Neuron (in vitro differentiated cells): ENCODE measurements at regions not wholly inside any gene's neighbourhood (a gene's known extent, or its start where the extent isn't known, plus 50 kb on each side); places are given as distances from the start of the nearest gene placed in this dataset.

Experiments
- H2AFZ ChIP-seq: one replicate; pipeline ENCODE4 v1.6.1; 2013; ENCODE audit warnings: low read depth, mild to moderate bottlenecking, inconsistent platforms, low read length, moderate library complexity
- H3K27me3 ChIP-seq: one replicate; pipeline ENCODE4 v1.6.1; 2013; ENCODE audit warnings: low read length; ENCODE audit not compliant: insufficient read depth
- H3K36me3 ChIP-seq: one replicate; pipeline ENCODE4 v1.6.1; 2013; ENCODE audit warnings: low read length; ENCODE audit not compliant: insufficient read depth
- H3K4me1 ChIP-seq: one replicate; pipeline ENCODE4 v1.6.1; 2013; ENCODE audit warnings: low read length; ENCODE audit not compliant: insufficient read depth
- H3K4me3 ChIP-seq: 2 replicates; pipeline ENCODE4 v1.5.1; 2013; ENCODE audit warnings: mild to moderate bottlenecking, low read length, moderate library complexity
- H3K9me3 ChIP-seq: one replicate; pipeline ENCODE4 v1.6.1; 2013; ENCODE audit warnings: low read length

DNA sequence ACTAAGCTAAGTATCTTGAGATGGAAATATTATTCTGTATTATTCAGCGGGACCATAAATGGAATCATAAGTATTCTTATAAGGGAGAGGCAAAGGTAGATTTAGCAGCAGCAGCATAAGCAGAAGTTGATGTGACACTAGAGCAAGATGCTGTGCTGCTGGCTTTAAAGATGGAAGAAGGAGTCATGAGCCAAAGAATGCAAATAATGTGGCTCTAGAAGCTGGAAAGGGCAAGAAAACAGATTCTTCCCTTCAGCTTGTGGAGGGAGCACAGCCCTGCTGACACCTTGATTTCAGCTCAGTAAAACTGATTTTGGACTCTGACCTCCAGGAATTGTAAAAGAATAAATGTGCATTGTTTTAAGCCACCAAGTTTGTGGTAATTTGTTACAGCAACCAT lies 144.2 kb upstream of the ANKRD28 start:
- Histone ChIP-seq H3K27me3 (no peaks in the 10 kb centered on the region), H3K4me3 (no peak overlapping the region), H3K36me3 (no peaks in the 10 kb centered on the region), H2AFZ (no peak overlapping the region), H3K4me1 (no peaks in the 10 kb centered on the region), H3K9me3 (no peaks in the 10 kb centered on the region)

DNA sequence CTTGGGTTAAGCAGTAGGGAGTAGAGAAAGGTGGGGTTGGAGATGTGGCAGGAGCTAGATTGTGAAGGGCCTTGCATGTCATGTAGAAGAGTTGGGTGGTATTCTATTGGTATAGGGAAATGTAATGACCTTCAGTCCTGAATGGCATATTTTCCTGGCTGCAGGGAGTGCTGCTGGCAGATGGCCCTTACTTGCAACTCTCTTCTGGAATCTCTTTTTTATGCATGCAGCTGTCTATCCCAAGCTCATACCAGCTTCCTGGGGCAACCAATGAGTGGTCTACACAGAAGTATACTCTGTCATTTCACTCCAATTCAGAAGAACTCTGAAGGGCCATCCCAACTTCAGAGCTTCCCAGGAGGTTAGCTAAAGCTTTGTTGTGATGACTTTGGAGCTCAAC lies 144.7 kb upstream of the ANKRD28 start:
- H3K27me3 ChIP-seq, result no peaks in the 10 kb centered on the region
- no peak overlapping the region for H2AFZ ChIP-seq
- H3K4me3 ChIP-seq, result no peak overlapping the region

DNA sequence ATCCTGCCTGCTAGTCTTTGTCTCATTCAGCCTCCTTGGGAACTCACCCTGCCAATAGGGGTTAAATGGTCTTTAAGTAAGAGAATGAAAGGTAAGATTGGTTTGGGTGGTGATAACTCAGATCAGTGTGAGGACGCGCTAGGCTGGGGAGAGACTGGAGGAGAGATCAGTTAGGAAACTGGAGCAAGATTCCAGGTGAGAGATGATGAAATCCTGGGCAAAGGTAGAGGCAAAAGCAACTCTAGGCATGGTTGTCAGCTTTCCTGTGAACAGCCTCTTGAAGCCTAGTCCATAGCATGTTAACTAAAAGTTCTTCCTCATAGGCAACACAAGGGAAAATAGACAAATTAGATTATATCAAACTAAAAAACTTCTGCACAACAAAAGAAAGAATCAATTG lies 145.2 kb upstream of the ANKRD28 start:
- H3K4me1 ChIP-seq, result no peaks in the 10 kb centered on the region
- no peak overlapping the region for H3K4me3 ChIP-seq
- H3K27me3 ChIP-seq, result no peaks in the 10 kb centered on the region
- H3K36me3 ChIP-seq, result no peaks in the 10 kb centered on the region
- no peaks in the 10 kb centered on the region for H3K9me3 ChIP-seq
- H2AFZ ChIP-seq, result no peak overlapping the region

More for the DNA sequence above, 144.7 kb upstream of the ANKRD28 start:
- H3K36me3 ChIP-seq, result no peaks in the 10 kb centered on the region
- no peaks in the 10 kb centered on the region for H3K9me3 ChIP-seq
- no peaks in the 10 kb centered on the region for H3K4me1 ChIP-seq

DNA sequence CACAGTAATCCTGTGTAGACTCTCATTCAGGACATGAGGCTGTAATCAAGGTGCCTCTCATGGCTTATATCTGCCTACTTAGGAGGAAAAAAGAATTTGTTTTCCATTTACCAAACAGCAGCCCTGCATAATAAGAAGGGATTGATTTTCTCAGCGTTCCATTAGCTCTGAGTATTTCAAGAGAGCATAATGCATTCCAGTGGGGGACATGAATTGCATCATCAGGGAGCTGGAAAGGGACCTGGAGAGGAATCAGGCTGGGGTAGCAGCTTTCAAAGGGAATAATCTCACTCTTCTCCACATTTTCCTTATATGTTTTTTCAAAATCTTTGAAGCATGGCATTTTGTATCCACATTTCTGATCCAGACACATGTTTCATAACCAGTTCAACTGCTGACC lies 150.6 kb upstream of the ANKRD28 start:
- Histone ChIP-seq H3K9me3 (no peaks in the 10 kb centered on the region), H3K4me3 (no peak overlapping the region), H3K27me3 (no peaks in the 10 kb centered on the region), H2AFZ (no peak overlapping the region), H3K36me3 (no peaks in the 10 kb centered on the region), H3K4me1 (no peaks in the 10 kb centered on the region)

DNA sequence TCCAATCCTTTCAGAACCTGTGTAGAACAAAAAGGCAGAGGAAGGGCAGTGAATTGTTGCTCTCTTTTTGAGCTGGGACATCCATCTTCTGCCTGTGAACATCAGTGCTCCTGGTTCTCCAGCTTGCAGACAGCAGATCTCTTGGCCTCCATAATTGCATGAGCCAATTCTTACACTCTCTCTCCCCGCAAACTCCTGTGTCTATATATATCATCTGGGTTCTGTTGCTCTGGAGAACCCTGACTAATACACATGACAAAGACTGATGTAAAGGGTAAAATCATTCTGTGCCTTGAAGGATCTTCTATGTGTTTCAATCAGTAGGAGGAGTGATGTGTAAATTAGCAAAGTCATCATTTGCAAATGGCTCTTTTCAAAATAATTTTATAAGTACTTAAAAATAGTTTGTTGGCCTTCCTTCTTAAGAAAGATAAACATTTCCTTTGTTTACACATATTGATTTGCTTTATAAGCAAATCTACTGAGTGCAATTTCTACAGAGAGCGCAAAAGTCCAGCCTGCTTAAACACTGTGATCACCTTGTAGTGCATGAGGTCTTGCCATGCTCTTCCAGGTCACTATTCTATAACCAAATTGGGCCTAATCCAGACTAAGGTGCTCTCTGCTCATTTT lies 154.9 kb upstream of the ANKRD28 start:
- no peaks in the 10 kb centered on the region for H3K4me1 ChIP-seq
- H2AFZ ChIP-seq, result no peak overlapping the region
- H3K9me3 ChIP-seq, result no peaks in the 10 kb centered on the region
- no peaks in the 10 kb centered on the region for H3K27me3 ChIP-seq
- no peaks in the 10 kb centered on the region for H3K36me3 ChIP-seq
- H3K4me3 ChIP-seq, result no peak overlapping the region

DNA sequence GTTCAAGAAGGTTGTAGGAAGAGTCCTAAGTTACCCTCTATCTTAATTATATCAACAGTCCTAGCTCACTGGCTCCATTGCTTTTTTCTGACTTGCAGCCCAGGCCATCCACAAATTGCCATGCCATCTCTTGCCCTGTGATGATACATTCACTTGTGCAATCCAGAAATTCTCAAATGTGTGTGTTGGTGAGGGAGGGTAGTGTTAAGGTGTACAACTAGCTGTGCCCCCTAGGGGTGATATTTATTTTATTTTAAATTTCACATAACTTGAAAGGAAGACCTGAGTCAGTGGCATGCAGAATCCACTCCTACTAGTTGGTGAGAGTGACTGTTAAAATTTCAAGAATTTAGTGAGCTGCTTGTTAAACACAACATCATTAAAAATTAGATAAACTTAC lies 156.1 kb upstream of the ANKRD28 start:
- Histone ChIP-seq H3K27me3 (no peaks in the 10 kb centered on the region), H2AFZ (no peak overlapping the region), H3K4me3 (no peak overlapping the region), H3K4me1 (no peaks in the 10 kb centered on the region), H3K36me3 (no peaks in the 10 kb centered on the region), H3K9me3 (no peaks in the 10 kb centered on the region)

DNA sequence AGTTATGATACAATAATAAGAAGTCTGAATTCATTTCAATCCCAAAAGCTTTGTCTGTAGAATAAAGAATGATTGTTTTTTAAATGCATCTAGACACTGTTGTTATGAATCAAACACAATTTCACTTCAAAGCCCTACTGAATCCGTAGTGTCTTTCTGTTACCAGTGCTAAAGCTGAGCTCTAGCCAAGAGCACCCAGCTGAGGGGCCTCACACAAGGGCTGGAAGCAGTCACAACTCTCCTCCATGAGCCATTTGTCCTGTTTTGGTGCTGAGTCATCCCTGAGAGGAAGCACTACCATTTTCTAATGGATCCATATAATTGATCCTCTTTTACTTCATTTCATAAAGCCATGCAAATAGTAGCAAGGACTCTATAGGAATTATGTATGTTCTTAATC lies 158.2 kb upstream of the ANKRD28 start:
- Histone ChIP-seq H3K4me1 (no peaks in the 10 kb centered on the region), H3K9me3 (no peaks in the 10 kb centered on the region), H3K27me3 (no peaks in the 10 kb centered on the region), H3K36me3 (no peaks in the 10 kb centered on the region), H2AFZ (no peak overlapping the region), H3K4me3 (no peak overlapping the region)

DNA sequence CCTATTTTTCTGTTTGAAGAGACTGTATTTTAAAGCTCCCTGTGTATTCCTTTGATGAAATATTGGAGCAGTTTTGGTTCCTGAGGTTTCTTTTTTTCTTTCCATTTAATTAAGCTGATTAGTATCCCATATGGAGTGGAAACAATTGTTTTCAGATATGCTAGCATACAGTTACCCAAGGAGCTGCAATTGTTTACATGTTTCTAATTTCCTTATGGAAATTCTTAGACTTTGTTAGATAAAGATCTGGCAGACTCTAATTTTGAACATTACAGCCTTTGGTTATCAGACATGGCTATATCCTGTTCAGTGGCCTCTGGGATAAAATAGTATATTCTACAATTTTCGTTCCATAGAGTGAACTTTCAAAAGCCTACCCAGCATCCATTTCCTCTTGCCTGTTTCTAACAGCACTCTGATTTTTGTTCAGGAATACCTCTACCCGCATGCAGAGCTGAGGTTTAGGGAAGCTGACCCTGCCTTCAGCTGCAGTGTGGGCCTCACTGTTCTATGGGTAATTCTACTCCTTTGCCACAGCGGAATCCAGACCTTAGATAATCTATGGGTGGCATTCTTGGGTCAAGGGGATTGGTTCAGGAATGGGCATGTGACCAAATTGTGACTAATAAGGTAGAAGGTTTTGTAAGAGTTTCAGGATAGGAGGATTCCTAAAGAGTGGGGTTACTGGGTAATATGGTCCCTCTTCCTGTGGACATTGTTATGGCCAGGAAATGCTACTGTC lies 161.1 kb upstream of the ANKRD28 start:
- Histone ChIP-seq H3K4me3 (no peak overlapping the region), H3K4me1 (no peaks in the 10 kb centered on the region), H3K9me3 (no peaks in the 10 kb centered on the region), H3K27me3 (peaks cover 3% of the 10 kb centered on the region), H3K36me3 (no peaks in the 10 kb centered on the region), H2AFZ (no peak overlapping the region)

DNA sequence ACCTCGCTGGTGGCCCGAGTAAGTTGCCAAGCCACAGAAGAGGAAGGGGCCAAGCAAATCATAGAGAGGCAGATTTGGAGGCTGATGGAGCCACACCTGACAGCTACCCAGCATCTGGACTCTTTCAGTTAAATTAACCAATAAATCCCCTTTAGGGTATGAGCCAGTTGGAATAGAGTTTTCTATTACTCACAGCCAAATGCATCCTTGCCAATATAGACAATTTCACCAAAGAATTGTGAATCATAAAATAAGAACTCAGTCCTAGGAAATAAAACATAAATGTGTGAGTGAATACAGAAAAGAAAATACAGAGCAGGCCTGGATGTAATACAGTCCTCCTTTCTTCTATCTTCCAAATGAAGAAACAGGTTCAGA lies 161.6 kb upstream of the ANKRD28 start:
- peaks cover 3% of the 10 kb centered on the region for H3K27me3 ChIP-seq
- no peaks in the 10 kb centered on the region for H3K9me3 ChIP-seq
- no peak overlapping the region for H3K4me3 ChIP-seq
- no peak overlapping the region for H2AFZ ChIP-seq
- no peaks in the 10 kb centered on the region for H3K36me3 ChIP-seq
- no peaks in the 10 kb centered on the region for H3K4me1 ChIP-seq

DNA sequence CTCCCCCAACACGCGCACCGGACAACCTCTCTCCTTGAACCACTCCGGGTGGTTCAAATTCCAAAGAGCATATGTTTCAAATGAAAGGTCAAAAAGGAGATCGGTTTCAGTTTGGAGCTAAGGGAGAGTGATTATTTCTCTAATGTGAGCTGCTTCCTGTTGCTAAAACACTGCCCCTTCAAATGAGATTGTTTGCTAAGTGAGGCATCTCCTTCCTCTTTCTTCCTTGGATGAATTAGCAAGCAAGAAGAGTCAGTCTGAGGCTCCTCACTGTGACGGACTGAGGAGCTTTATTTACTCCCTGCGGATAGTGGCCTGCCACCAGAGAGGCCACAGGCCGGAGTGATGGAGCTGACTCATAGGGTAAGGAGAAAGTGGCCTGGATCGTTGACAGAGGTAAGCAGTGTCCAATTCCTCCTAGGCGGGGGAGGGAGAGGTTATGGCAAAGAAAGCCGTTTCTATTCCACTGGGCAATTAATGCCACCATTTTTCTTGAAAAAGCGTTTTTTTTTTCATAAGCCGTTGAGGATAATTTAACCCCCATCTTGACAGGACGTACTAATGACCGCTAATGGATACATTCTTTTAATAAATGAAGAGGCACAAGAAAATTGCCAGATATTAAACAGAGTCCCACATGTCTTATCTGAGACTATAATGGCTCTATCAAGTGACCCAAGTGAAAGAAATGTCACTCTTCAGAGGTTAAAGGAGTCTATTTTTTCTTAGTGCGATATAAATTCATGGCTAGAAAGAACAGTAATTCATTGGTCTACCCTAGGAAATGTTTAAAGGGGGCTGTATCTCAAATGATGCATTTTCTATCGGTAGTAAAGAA lies 167.0 kb upstream of the ANKRD28 start:
- H3K27me3 ChIP-seq, result peaks cover 3% of the 10 kb centered on the region
- H2AFZ ChIP-seq, result no peak overlapping the region
- H3K36me3 ChIP-seq, result no peaks in the 10 kb centered on the region
- H3K9me3 ChIP-seq, result no peaks in the 10 kb centered on the region
- no peak overlapping the region for H3K4me3 ChIP-seq
- H3K4me1 ChIP-seq, result no peaks in the 10 kb centered on the region

DNA sequence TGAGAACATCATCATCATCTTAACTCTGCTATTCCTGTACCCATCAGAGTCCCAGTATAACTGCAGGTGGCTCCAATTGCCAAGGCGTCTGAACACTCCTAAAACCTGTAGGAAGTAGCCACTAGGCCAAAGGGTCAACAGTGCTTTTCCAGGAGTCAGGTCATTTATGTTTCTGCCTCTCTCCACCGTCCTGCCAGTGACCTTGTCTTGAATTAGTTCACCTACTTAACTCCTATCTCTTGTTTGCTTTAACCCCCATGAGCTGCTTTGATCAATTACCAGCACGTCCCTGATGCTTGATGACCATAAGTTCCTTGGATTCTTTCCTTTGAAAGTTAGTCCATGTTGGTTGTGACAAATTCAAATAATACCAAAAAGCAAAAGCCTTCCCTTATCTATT lies 169.8 kb upstream of the ANKRD28 start:
- H3K36me3 ChIP-seq, result no peaks in the 10 kb centered on the region
- no peaks in the 10 kb centered on the region for H3K4me1 ChIP-seq
- H3K27me3 ChIP-seq, result peaks cover 3% of the 10 kb centered on the region
- H3K4me3 ChIP-seq, result no peak overlapping the region
- H3K9me3 ChIP-seq, result peaks cover 2% of the 10 kb centered on the region
- H2AFZ ChIP-seq, result no peak overlapping the region

DNA sequence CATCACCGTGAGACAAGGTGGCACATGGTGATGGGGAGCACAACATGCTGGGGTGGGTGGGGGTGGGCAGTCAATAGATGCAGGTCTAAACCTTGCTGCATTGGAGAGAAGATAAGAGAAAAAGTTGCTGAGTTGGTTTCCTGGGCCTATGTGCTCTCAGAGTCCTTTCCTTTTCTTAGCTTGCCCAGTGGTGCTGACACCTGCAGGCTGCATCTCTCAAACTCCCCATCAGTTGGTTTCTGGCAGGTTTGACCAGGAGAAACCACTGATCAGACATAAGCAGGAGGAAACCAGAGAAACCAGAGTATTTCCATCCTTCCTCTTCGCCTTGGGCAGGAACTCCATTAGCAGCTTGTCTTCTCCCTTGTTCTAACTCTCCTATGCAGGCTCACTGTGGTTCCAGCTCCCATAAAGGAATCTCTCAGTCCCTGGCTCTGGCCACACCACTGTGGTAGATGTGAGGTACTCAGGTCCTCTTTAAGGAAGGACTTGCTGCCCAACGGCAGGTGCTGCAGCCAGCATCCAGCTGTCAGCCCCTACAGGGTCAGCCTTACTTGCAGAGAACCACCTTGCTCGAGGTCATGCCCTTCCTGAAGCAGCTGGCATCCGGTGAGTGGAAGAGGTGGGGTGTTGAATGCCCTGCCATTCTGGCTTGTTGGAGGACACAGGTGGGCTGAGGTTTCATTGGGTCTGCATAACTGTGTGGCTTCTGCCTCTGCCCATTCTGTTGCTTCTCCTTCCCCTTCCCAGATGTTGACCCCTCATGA lies 172.3 kb upstream of the ANKRD28 start:
- Histone ChIP-seq H3K9me3 (peaks cover 2% of the 10 kb centered on the region), H2AFZ (no peak overlapping the region), H3K4me1 (no peaks in the 10 kb centered on the region)

DNA sequence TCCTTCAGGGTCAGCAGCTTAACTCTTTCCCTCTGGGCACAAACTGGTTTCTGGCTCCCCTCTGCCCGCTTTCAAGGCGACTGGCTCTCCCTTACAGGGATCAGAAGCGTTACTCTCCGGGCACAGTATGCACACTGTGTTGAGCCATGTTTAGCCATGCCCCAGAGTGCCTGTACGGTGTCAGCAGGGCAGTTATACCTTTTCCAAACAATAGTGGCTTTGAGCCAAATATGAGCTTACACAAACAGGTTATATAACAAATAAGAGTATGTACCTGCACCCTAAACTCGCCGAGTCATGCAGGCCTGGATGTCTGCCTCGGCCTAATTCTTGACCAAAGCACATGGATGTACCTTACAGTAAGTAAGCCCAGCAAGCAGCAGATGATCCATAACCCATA lies 175.6 kb upstream of the ANKRD28 start:
- Histone ChIP-seq H3K4me3 (no peak overlapping the region), H2AFZ (no peak overlapping the region), H3K36me3 (no peaks in the 10 kb centered on the region), H3K4me1 (no peaks in the 10 kb centered on the region), H3K27me3 (no peaks in the 10 kb centered on the region), H3K9me3 (peaks cover 2% of the 10 kb centered on the region)

More for the DNA sequence above, 172.3 kb upstream of the ANKRD28 start:
- Histone ChIP-seq H3K4me3 (no peak overlapping the region), H3K36me3 (no peaks in the 10 kb centered on the region), H3K27me3 (no peaks in the 10 kb centered on the region)
